Endothelial cell (in vitro differentiated cells): ENCODE measurements at regions not wholly inside any gene's neighbourhood (a gene's known extent, or its start where the extent isn't known, plus 50 kb on each side); places are given as distances from the start of the nearest gene placed in this dataset.

Experiments used
- DNase-seq: peaks from one replicate; pipeline ENCODE4 v3.0.0; 2021; ENCODE audit warnings: low spot score
- H3K27ac Mint-ChIP-seq: one replicate; pipeline ENCODE4 v1.8.0; 2021; ENCODE audit warnings: mixed read lengths, inconsistent platforms; ENCODE audit not compliant: unreplicated experiment
- H3K27me3 Mint-ChIP-seq: one replicate; pipeline ENCODE4 v1.8.0; 2021; ENCODE audit warnings: mild to moderate bottlenecking, moderate library complexity, mixed read lengths, inconsistent platforms; ENCODE audit not compliant: unreplicated experiment
- H3K36me3 Mint-ChIP-seq: one replicate; pipeline ENCODE4 v1.8.0; 2021; ENCODE audit warnings: mild to moderate bottlenecking, low read depth, mixed read lengths, inconsistent platforms; ENCODE audit not compliant: unreplicated experiment
- H3K4me1 Mint-ChIP-seq: one replicate; pipeline ENCODE4 v1.8.0; 2021; ENCODE audit warnings: mild to moderate bottlenecking, mixed read lengths, inconsistent platforms; ENCODE audit not compliant: unreplicated experiment
- H3K4me3 Mint-ChIP-seq: one replicate; pipeline ENCODE4 v1.8.0; 2021; ENCODE audit warnings: mild to moderate bottlenecking, mixed read lengths, inconsistent platforms; ENCODE audit not compliant: unreplicated experiment
- H3K9me3 Mint-ChIP-seq: one replicate; pipeline ENCODE4 v1.8.0; 2021; ENCODE audit warnings: mixed read lengths, inconsistent platforms; ENCODE audit not compliant: unreplicated experiment
- TF ChIP-seq, protein P1 (sequence below): fragments of 200-600 bp; sonication (generic); IDR thresholded peaks from one replicate; pipeline ENCODE4 v1.5.0; 2021; ENCODE audit warnings: antibody characterized with exemption; ENCODE audit not compliant: unreplicated experiment

DNA sequence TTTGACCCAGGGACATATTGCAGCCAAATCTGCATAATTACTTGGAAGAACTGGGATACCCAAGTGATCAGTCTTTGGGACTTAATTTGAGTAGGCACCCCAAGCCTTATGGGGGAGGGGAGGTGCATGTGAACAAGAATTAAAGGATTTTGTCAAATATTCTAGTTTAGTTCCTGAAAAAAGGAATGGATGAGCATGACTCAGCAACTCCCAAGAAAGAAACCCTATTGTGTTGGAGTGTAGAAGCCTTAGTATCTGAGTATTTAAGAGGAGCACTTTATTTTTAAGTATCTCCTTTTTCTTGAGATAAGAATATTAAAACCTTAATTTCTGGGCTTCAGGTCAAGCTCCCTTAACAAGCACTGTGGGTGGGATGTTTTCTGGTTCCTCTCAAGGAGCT lies 222.4 kb downstream of the CD47 start:
- H3K4me1 Mint-ChIP-seq = no peaks in the 10 kb centered on the region
- no peaks in the 10 kb centered on the region for H3K27me3 Mint-ChIP-seq
- H3K36me3 Mint-ChIP-seq = no peaks in the 10 kb centered on the region
- H3K27ac Mint-ChIP-seq = no peak overlapping the region
- TF ChIP-seq, protein P1, sequence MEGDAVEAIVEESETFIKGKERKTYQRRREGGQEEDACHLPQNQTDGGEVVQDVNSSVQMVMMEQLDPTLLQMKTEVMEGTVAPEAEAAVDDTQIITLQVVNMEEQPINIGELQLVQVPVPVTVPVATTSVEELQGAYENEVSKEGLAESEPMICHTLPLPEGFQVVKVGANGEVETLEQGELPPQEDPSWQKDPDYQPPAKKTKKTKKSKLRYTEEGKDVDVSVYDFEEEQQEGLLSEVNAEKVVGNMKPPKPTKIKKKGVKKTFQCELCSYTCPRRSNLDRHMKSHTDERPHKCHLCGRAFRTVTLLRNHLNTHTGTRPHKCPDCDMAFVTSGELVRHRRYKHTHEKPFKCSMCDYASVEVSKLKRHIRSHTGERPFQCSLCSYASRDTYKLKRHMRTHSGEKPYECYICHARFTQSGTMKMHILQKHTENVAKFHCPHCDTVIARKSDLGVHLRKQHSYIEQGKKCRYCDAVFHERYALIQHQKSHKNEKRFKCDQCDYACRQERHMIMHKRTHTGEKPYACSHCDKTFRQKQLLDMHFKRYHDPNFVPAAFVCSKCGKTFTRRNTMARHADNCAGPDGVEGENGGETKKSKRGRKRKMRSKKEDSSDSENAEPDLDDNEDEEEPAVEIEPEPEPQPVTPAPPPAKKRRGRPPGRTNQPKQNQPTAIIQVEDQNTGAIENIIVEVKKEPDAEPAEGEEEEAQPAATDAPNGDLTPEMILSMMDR = no peak
- DNase-seq = no peak
- no peaks in the 10 kb centered on the region for H3K9me3 Mint-ChIP-seq
- H3K4me3 Mint-ChIP-seq = no peak overlapping the region

- DNase-seq = no peak
- peaks cover 3% of the 10 kb centered on the region for H3K36me3 Mint-ChIP-seq
- H3K4me3 Mint-ChIP-seq = no peak overlapping the region
- H3K27me3 Mint-ChIP-seq = no peaks in the 10 kb centered on the region
- no peaks in the 10 kb centered on the region for H3K9me3 Mint-ChIP-seq
- peaks cover 9% of the 10 kb centered on the region for H3K4me1 Mint-ChIP-seq
- H3K27ac Mint-ChIP-seq = no peak overlapping the region
- TF ChIP-seq, protein P1 = no peak
Observed at GRCh38 chr3:107861904-107862303, 228.9 kb downstream of the CD47 start.

DNA sequence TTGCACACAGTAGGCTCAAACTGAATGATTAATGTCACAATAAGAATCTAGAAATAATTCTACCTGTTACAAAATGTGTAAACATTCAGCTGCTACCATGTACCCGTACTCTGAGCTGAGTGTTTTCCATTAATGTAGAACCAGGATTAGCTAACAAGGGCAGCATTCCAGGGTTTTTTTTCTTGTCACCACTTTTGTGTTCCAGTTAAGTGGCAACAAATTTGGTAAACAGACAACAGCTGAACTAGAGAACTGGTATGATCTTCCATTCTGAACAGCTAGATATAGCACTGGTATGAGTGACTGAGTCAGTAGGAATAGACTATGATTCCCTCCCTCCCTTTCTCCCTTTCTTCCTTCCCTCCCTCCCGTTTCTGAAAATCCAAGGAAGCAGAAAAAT lies 229.4 kb downstream of the CD47 start:
- H3K9me3 Mint-ChIP-seq = no peaks in the 10 kb centered on the region
- TF ChIP-seq, protein P1 = no peak
- peaks cover 3% of the 10 kb centered on the region for H3K36me3 Mint-ChIP-seq
- H3K4me1 Mint-ChIP-seq = peaks cover 9% of the 10 kb centered on the region
- no peak for DNase-seq
- H3K4me3 Mint-ChIP-seq = no peak overlapping the region
- H3K27me3 Mint-ChIP-seq = no peaks in the 10 kb centered on the region
- no peak overlapping the region for H3K27ac Mint-ChIP-seq
